ENCODE measurements at regions not wholly inside any gene's neighbourhood (a gene's known extent, or its start where the extent isn't known, plus 50 kb on each side); places are given as distances from the start of the nearest gene placed in this dataset.

DNA sequence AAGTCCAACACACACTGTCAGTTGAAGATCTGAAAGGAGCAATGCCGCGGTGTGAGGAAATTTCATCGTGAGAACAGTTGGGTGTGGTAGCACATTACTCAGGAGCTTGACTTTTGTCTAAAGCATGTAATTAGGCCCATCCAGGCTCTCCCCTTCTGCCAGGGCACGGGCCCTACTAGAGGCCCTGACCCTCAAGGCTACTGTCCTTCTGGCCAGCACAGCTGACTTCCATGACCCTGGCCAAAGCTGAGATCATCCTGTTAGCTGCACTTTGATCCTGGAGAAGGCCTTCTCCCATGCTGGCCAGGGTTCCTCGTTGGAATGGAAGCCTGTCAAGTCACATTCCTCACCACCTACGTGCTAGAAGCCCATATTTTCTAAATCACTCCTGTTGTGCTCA, 77.8 kb upstream of the SLC1A3 start:
- POLR2A ChIA-PET = no interaction called here
- Histone ChIP-seq H3K4me1 (ENCODE audit: control insufficient read depth in 1 of 2, insufficient read depth in 2 of 2, low read length in 2 of 2) (no peaks in the 10 kb centered on the region), H3K27me3 (ENCODE audit: insufficient read depth, low read length) (no peaks in the 10 kb centered on the region), H3K27ac (ENCODE audit: low read depth, low read length) (no peak overlapping the region), H3K9me2 (ENCODE audit: insufficient read depth) (no peaks in the 10 kb centered on the region), H3K9me3 (ENCODE audit: control insufficient read depth in 1 of 2, insufficient read depth in 1 of 2, low read depth in 1 of 2, low read length in 2 of 2) (no peaks in the 10 kb centered on the region), H3K79me2 (ENCODE audit: insufficient read depth, low read length) (no peaks in the 10 kb centered on the region), H3K36me3 (ENCODE audit: control insufficient read depth in 1 of 2, insufficient read depth in 2 of 2, low read length in 2 of 2) (no peaks in the 10 kb centered on the region), H3K4me3 (replicated peaks in 1 of 2; ENCODE audit: low read depth in 1 of 2, low read length in 2 of 2) (no peak overlapping the region), H3K9ac (ENCODE audit: low read length) (no peak overlapping the region), H2AFZ (ENCODE audit: low read depth, low read length, poor library complexity, severe bottlenecking) (no peak overlapping the region), H3K4me2 (ENCODE audit: low read length) (no peak overlapping the region), H4K20me1 (ENCODE audit: insufficient read depth) (no peaks in the 10 kb centered on the region)
- RAD21 ChIA-PET (ENCODE audit: low non-redundant PET in 1 of 2, low total read pairs in 2 of 2, uncharacterized antibody in 2 of 2, unreplicated experiment in 2 of 2) = interaction anchor here in 1 of 2 experiments (0.6 kb wide), 1 partner anchor 136 kb away, joined by 4 read pairs; no protein-coding TSS in a partner anchor
- intact Hi-C loops (cut with micrococcal nuclease) = no loop called here
- CTCF ChIA-PET = no interaction called here
- TF ChIP-seq SP1 (IDR thresholded peaks at IDR 0.05; ENCODE audit: low read depth) = no peak
- TF ChIP-seq, protein P1, sequence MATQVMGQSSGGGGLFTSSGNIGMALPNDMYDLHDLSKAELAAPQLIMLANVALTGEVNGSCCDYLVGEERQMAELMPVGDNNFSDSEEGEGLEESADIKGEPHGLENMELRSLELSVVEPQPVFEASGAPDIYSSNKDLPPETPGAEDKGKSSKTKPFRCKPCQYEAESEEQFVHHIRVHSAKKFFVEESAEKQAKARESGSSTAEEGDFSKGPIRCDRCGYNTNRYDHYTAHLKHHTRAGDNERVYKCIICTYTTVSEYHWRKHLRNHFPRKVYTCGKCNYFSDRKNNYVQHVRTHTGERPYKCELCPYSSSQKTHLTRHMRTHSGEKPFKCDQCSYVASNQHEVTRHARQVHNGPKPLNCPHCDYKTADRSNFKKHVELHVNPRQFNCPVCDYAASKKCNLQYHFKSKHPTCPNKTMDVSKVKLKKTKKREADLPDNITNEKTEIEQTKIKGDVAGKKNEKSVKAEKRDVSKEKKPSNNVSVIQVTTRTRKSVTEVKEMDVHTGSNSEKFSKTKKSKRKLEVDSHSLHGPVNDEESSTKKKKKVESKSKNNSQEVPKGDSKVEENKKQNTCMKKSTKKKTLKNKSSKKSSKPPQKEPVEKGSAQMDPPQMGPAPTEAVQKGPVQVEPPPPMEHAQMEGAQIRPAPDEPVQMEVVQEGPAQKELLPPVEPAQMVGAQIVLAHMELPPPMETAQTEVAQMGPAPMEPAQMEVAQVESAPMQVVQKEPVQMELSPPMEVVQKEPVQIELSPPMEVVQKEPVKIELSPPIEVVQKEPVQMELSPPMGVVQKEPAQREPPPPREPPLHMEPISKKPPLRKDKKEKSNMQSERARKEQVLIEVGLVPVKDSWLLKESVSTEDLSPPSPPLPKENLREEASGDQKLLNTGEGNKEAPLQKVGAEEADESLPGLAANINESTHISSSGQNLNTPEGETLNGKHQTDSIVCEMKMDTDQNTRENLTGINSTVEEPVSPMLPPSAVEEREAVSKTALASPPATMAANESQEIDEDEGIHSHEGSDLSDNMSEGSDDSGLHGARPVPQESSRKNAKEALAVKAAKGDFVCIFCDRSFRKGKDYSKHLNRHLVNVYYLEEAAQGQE (IDR thresholded peaks at IDR 0.05; ENCODE audit: low read depth) = no peak
- TF ChIP-seq ELF1 (IDR thresholded peaks at IDR 0.05; ENCODE audit: borderline replicate concordance, low read depth) = no peak
- no peak for TF ChIP-seq SRF (IDR thresholded peaks at IDR 0.05; ENCODE audit: low read depth)
- TF ChIP-seq FOSL1 (IDR thresholded peaks at IDR 0.05; ENCODE audit: low read depth) = no peak
- TF ChIP-seq CBX3 (IDR thresholded peaks at IDR 0.05; ENCODE audit: low read depth) = no peak
- no peak for TF ChIP-seq ZFX (IDR thresholded peaks at IDR 0.05)
- no peak for TF ChIP-seq CEBPB (IDR thresholded peaks at IDR 0.05; ENCODE audit: low read depth)
- TF ChIP-seq, protein P2, sequence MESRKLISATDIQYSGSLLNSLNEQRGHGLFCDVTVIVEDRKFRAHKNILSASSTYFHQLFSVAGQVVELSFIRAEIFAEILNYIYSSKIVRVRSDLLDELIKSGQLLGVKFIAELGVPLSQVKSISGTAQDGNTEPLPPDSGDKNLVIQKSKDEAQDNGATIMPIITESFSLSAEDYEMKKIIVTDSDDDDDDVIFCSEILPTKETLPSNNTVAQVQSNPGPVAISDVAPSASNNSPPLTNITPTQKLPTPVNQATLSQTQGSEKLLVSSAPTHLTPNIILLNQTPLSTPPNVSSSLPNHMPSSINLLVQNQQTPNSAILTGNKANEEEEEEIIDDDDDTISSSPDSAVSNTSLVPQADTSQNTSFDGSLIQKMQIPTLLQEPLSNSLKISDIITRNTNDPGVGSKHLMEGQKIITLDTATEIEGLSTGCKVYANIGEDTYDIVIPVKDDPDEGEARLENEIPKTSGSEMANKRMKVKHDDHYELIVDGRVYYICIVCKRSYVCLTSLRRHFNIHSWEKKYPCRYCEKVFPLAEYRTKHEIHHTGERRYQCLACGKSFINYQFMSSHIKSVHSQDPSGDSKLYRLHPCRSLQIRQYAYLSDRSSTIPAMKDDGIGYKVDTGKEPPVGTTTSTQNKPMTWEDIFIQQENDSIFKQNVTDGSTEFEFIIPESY (IDR thresholded peaks at IDR 0.05; ENCODE audit: extremely low read depth, insufficient replicate concordance, low read length) = no peak
- no peak for TF ChIP-seq JUND (IDR thresholded peaks at IDR 0.05)
- TF ChIP-seq, protein P3, sequence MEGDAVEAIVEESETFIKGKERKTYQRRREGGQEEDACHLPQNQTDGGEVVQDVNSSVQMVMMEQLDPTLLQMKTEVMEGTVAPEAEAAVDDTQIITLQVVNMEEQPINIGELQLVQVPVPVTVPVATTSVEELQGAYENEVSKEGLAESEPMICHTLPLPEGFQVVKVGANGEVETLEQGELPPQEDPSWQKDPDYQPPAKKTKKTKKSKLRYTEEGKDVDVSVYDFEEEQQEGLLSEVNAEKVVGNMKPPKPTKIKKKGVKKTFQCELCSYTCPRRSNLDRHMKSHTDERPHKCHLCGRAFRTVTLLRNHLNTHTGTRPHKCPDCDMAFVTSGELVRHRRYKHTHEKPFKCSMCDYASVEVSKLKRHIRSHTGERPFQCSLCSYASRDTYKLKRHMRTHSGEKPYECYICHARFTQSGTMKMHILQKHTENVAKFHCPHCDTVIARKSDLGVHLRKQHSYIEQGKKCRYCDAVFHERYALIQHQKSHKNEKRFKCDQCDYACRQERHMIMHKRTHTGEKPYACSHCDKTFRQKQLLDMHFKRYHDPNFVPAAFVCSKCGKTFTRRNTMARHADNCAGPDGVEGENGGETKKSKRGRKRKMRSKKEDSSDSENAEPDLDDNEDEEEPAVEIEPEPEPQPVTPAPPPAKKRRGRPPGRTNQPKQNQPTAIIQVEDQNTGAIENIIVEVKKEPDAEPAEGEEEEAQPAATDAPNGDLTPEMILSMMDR (IDR thresholded peaks at IDR 0.05 in 2 of 3, conservative IDR thresholded peaks at IDR 0.05 in 1 of 3; ENCODE audit: borderline replicate concordance in 1 of 3, insufficient read depth in 1 of 3, low read depth in 2 of 3, low read length in 2 of 3) = no peak
- TF ChIP-seq EGR1 (IDR thresholded peaks at IDR 0.05; ENCODE audit: low read depth) = no peak
- TF ChIP-seq SIN3A (IDR thresholded peaks at IDR 0.05; ENCODE audit: low read depth) = no peak
- TF ChIP-seq YY1 (IDR thresholded peaks at IDR 0.05; ENCODE audit: extremely low read depth, insufficient replicate concordance, low read depth, low read length) = no peak
- TF ChIP-seq EZH2phosphoT487 (IDR thresholded peaks at IDR 0.05; ENCODE audit: borderline replicate concordance) = no peak
- TF ChIP-seq, protein P4, sequence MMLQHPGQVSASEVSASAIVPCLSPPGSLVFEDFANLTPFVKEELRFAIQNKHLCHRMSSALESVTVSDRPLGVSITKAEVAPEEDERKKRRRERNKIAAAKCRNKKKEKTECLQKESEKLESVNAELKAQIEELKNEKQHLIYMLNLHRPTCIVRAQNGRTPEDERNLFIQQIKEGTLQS (IDR thresholded peaks at IDR 0.05) = no peak
- no peak for TF ChIP-seq EZH2 (IDR thresholded peaks at IDR 0.05)
- TF ChIP-seq TCF7L2 (IDR thresholded peaks at IDR 0.05; ENCODE audit: borderline replicate concordance, extremely low read depth, insufficient read depth, insufficient read length) = no peak
- no peak for TF ChIP-seq POLR2A (IDR thresholded peaks at IDR 0.05; ENCODE audit: borderline replicate concordance, extremely low read depth, insufficient read depth, insufficient read length)
- no peak for TF ChIP-seq POLR2AphosphoS5 (IDR thresholded peaks at IDR 0.05; ENCODE audit: low read depth, low read length)
- ATAC-seq (no peak), DNase-seq (ENCODE audit: low read depth, low spot score) (no peak)
- BruUV-seq (replicated peaks) = no TSS peak

Data from HCT116 (cell line).